Psoas muscle (tissue), 7 donors: ENCODE measurements at regions not wholly inside any gene's neighbourhood (a gene's known extent, or its start where the extent isn't known, plus 50 kb on each side); places are given as distances from the start of the nearest gene placed in this dataset.

Source experiments
- ATAC-seq, 4 donors: fragments of 200-7000 bp; cut with Tn5 transposase; one replicate each; pipeline ENCODE4 v1.9.1; 2020; ENCODE audit warnings: moderate library complexity in 3 of 4, mild to moderate bottlenecking in 2 of 4
- DNase-seq, 2 donors: peaks; one replicate each; pipeline ENCODE4 v3.0.0-alpha.2; 2020
- H3K27ac ChIP-seq: fragments of 200-600 bp; one replicate; pipeline ENCODE4 v1.8.0; 2022
- H3K27me3 ChIP-seq, 3 donors: fragments of 200-600 bp in 1 of 3; one replicate each; pipeline versions ENCODE4 v1.6.1 to v1.8.0; 2013 to 2022; ENCODE audit warnings: low read length in 2 of 3, mild to moderate bottlenecking in 2 of 3, moderate library complexity in 1 of 3; ENCODE audit not compliant: insufficient read depth in 3 of 3
- H3K36me3 ChIP-seq, 2 donors: fragments of 200-600 bp in 1 of 2; one replicate each; pipeline versions ENCODE4 v1.6.1 to v1.8.0; 2013 to 2022; ENCODE audit warnings: low read depth in 1 of 2, mild to moderate bottlenecking in 1 of 2, moderate library complexity in 1 of 2; ENCODE audit not compliant: insufficient read depth in 1 of 2
- H3K4me1 ChIP-seq: fragments of 200-600 bp; one replicate; pipeline ENCODE4 v1.8.0; 2022
- H3K4me3 ChIP-seq: fragments of 200-600 bp; one replicate; pipeline ENCODE4 v1.8.0; 2022; ENCODE audit warnings: mild to moderate bottlenecking
- H3K9me3 ChIP-seq: fragments of 200-600 bp; one replicate; pipeline ENCODE4 v1.8.0; 2022
- CTCF ChIP-seq: fragments of 200-600 bp; IDR thresholded peaks from one replicate; pipeline ENCODE4 v1.8.0; 2022; ENCODE audit warnings: antibody characterized with exemption
- WGBS, 3 donors: extraction: QIAGEN DNeasy Blood & Tissue Kit; methylation state at CpG; one replicate each; pipeline versions ENCODE4 v1.1.6 to v1.1.7; 2013; 5-methylcytosine and 5-hydroxymethylcytosine counted together
- intact Hi-C, 2 donors: fragments of 100-400 bp; cut with DNase I; formaldehyde crosslinking; loops; one replicate each; pipeline versions ENCODE4 v1.11.0 to v1.14.2; 2022
- donor health status: healthy with polysubstance abuse.
- donor health status: DM: no; HTN: no; CAD: no; lungs with moderate emphysema.
- donor health status: Bipolar disorder and iron deficiency.
- donor health status: healthy.
- donor health status: DM: yes; HTN: yes; CAD: no.
- donor health status: DM: no; HTN: no; CAD: no.
- donor health status: DM: yes; HTN: yes; CAD: no.

GRCh38 chr11:92589512-92589911 lies 364.9 kb downstream of the FAT3 start:
- Histone ChIP-seq H3K27me3 (peaks cover 0 to 4% (median 0%) of the 10 kb centered on the region in 3 donors), H3K36me3 (no peaks in the 10 kb centered on the region), H3K27ac (no peak overlapping the region), H3K4me3 (no peak overlapping the region), H3K4me1 (no peaks in the 10 kb centered on the region), H3K9me3 (no peaks in the 10 kb centered on the region)
- intact Hi-C loops = no loop called here
- 93 to 98% (median 95%) methylated on average over 3 of the region's 3 CpGs for WGBS, 3 donors
- DNase-seq = no peak
- no peak for TF ChIP-seq CTCF
- no peak for ATAC-seq

- no peak overlapping the region for H3K4me3 ChIP-seq
- 86 to 93% (median 88%) methylated on average over 2 of the region's 2 CpGs for WGBS, 3 donors
- H3K36me3 ChIP-seq = no peaks in the 10 kb centered on the region
- H3K27me3 ChIP-seq = peaks cover 0 to 4% (median 0%) of the 10 kb centered on the region in 3 donors
- no peak overlapping the region for H3K27ac ChIP-seq
- no peak for ATAC-seq
- intact Hi-C loops = no loop called here
- no peak for TF ChIP-seq CTCF
- no peak for DNase-seq
- no peaks in the 10 kb centered on the region for H3K9me3 ChIP-seq
- no peaks in the 10 kb centered on the region for H3K4me1 ChIP-seq
Measured at GRCh38 chr11:92591521-92591920, 366.9 kb downstream of the FAT3 start.

DNA sequence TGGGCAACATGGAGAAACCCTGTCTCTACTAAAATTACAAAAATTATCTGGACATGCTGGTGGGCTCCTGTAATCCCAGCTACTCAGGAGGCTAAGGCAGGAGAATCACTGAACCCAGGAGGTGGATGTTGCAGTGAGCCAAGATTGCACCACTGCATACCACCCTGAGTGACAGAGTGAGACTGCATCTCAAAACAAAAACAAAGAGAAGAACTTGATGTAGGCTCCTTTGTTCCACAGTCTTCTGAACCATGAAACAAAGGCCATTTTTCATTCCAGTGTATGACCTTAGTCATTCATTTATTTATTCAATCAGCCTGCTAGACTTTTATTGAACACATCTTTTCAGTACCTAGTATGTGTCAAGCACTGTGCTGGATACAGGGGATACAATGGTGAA lies 369.6 kb downstream of the FAT3 start:
- intact Hi-C loops = no loop called here

DNA sequence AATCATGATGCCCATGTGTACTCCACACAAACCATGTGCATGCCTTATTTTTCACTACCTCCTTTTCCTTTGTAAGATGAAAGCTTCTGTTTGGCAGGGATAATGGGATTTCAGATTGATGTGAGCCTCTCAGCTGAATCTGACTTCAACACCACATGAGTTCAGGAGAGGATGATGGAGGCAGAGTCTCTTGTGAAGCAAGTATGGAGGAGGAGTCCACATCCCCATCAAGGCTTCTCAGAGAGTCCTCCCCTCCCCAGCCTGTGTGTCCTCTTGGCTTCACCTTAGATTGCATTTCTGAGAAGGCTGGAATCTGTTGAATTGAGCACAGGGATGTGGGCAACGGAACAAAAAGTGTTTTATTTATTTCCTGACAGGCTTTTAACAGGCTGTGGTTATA lies 370.4 kb downstream of the FAT3 start:
- Histone ChIP-seq H3K27ac (no peak overlapping the region), H3K4me3 (no peak overlapping the region), H3K9me3 (no peaks in the 10 kb centered on the region), H3K4me1 (no peaks in the 10 kb centered on the region), H3K27me3 (no peaks in the 10 kb centered on the region), H3K36me3 (no peaks in the 10 kb centered on the region)
- intact Hi-C loops = no loop called here
- TF ChIP-seq CTCF = no peak
- WGBS, 3 donors = 39 to 62% (median 46%) methylated on average over 1 of the region's 1 CpG
- ATAC-seq (no peak), DNase-seq (no peak)

More for the DNA sequence above, 369.6 kb downstream of the FAT3 start:
- Histone ChIP-seq H3K4me3 (no peak overlapping the region), H3K9me3 (no peaks in the 10 kb centered on the region), H3K4me1 (no peaks in the 10 kb centered on the region), H3K27ac (no peak overlapping the region), H3K36me3 (no peaks in the 10 kb centered on the region), H3K27me3 (no peaks in the 10 kb centered on the region)
- DNase-seq (no peak), ATAC-seq (no peak)
- TF ChIP-seq CTCF = no peak

- 48 to 72% (median 57%) methylated on average over 1 of the region's 1 CpG for WGBS, 3 donors
- H3K27me3 ChIP-seq = no peaks in the 10 kb centered on the region
- TF ChIP-seq CTCF = no peak
- DNase-seq (no peak), ATAC-seq (no peak)
- no peak overlapping the region for H3K27ac ChIP-seq
- no peaks in the 10 kb centered on the region for H3K36me3 ChIP-seq
- intact Hi-C loops = no loop called here
- no peak overlapping the region for H3K4me3 ChIP-seq
- H3K9me3 ChIP-seq = no peaks in the 10 kb centered on the region
- H3K4me1 ChIP-seq = no peaks in the 10 kb centered on the region
Measured at GRCh38 chr11:92596596-92597317, 372.1 kb downstream of the FAT3 start.
